ENCODE measurements at regions not wholly inside any gene's neighbourhood (a gene's known extent, or its start where the extent isn't known, plus 50 kb on each side); places are given as distances from the start of the nearest gene placed in this dataset.

DNA sequence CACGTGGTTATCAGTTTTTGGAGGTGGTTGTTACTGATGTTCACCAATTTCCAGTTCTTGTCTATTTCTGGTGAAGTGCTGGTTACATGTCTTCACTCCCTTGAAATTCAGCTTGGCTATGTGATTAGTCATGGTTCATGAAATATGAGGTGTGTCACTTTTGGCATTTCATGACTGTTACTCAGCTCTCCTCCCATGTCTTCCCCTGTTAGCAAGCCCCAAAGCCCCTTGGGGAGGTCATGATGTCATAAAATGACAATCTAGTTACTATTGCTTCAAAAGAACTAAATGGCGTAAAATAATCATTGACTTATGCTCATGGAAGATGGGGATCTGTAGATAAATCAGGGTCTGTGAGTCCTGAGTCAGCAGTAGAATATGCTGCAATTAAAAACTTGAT is 425.1 kb downstream of the SETD4 start:
- no peak for DNase-seq

DNA sequence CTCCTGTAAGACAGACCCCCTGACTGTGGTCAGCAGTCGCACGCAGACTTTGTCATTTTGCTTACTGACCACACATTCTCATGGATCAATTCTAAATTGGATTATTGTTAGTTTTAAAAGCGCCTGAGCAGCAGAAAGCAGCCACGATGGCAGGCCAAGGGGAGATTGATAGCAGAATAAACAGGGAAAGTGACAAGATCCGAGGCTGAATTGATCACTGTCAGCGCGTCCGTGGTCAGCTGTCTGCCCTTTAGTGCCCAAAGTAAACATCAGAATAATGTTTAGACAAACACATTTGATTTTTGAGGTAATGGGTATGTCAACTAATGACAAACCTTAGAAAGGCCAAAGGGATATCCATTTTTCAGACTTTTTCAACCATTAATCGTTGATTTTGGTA is 426.8 kb downstream of the SETD4 start:
- DNase-seq: no peak

DNA sequence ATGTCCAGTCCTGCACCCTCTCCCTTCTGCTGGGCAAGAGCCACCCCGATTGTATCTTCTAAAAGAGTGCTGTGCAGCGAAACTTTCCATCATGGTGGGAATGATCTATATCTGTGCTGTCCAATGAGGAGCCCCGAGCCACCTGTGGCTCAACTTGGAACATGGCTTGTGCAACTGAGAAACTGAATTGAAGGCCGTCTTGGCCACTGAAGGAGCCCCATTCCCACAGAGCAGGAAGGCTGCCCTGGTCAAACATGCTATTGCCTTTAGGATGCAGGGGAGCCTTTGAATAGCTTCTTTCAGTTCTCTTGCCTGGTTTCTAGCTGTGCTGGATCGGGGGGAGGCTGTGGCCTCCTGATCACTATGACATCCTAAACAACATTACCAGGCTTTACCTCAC is 427.6 kb downstream of the SETD4 start:
- DNase-seq: no peak

DNA sequence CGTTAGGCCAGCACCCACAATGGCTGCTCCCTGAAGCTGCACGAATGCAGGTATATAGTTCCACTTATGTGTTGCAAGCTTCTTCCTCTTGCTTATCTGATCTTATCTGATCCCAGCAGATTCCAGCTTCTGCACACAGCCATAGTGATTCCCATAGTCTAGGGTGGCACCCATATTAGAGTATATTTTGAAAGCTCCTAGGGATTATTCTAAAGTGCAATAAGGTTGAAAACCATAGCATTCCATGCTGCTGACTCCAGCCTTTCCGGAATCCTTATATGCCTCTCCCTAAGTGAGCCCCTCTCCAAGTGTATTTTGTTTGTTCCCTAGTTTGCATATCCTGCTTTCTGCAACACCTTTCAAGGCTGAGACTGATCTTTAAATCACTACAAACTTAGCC is 432.0 kb downstream of the SETD4 start:
- DNase-seq: no peak

DNA sequence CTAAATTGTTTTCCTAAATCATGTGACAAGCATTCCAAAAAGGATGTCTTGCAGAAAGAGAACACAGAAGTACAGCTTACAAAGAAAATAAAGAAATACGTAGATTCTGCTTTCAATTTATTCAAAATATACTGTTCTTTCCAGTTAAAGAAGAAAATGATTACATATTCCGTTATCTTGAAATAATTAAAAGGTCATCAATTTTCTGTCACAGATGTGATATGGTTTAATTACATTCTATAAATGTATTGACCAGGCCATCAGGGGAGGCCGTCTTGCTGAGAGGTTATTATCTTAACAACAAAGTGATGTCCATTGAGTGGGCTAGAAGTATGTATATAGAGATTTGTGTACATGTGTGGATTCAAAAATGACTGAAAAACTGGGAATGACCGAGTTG is 432.9 kb downstream of the SETD4 start:
- DNase-seq: no peak

DNA sequence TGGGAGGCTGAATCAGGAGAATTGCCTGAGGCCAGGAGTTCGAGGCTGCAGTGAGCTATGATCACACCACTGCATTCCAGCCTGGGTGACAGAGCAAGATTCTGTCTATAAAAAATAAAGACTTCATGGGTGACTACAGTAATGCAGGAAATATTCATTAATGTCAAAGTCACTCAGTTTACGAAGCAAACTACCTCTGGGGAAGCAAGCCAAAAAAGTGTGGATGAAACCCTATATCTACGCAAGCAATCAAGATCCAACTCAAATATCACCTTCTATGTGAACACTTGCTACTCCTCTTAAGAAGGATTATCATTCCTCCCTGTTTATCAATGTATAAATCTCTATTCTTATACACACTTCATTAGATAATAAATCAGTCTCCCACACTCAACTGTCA is 434.8 kb downstream of the SETD4 start:
- no peak for DNase-seq

DNA sequence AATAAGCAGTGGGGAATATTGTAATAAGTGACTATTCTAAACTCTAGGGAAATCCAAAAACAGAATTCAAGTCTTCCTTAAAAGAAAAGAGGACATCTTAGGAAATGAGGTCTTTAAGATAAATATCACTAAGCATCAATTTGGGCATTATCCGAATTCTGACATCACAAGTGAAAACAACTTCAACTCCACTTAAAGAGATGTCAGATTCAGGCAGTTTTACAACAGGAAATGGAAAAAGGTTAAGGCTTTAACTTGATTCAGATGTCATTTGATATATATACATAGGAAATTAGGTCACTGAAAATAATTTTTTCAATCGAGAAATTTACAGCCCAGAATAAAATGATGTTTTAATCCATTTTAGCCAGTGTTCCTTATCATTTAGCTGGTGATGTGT is 435.4 kb downstream of the SETD4 start:
- no peak for DNase-seq

DNA sequence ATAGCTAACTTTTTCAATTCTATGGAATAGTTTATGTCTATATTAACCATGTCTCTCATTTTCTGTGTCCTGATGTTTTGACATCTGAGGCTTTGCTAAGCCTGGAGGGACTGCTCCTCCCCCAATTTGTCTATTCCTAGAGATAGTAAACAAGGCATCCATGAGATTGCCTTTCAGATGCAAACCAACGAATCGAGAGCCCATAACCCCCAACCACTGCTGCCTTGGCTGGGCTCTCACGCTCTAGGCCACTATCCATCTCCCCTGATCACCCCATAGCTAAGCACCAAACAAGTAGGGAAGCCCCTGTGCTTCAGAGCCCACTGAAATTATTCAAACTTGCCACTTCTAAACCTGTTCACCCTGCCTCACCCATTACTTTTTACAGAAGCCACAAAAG is 437.7 kb downstream of the SETD4 start:
- DNase-seq: no peak

DNA sequence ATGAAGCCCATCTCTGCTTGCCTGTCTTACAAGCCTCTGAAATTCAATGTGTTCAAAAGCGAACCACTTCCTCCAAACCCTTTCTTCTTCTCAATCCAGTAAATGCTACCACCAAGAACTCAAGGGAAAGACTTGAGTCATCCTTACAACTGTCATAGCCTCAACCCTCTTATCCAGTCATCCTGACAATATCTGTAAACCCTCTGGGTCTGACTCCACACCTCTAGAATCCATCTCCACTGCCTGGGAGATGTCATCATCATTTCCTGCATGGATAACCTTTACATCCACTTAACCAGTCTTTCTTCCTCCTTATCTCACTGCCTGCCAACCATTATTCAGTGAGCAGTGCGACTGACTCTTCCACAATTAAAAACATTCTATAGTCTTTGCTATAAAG is 441.1 kb downstream of the SETD4 start:
- no peak for DNase-seq

DNA sequence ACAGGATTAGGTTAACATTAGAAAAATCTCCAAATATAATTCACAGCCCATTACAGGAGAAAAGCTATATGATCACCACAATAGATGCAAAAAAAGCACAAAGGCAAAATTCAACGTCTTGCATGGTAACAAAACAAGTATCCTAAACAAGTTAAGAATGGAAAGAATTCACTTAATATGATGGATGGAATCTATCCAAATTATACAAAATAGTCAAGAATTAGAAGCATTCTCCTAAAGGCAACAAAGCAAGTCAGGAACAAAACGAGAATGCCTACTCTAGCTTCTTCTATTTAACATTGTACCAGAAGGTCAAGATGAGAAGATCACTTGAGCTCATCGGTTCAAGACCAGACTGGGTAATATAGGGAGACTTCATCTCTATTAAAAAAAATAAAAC is 442.8 kb downstream of the SETD4 start:
- DNase-seq: no peak

DNA sequence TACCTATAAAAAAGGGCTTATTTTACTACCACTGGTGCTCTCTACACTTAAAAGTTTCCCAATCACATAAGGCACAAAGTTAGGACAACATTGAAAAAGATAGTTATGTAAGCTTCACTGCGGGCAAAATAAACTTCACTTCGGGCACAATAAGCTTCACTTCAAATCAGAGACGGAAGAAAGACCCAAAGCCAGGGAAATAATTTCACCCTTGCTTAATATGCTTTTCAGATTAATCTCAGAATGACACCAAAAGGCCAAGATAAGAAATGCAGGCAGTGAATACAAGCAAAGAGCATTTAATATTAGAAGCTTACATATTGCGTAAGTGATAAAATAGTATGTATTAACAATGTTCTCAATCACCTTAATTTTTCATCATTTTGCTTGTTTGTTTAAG is 444.2 kb downstream of the SETD4 start:
- DNase-seq: no peak

DNA sequence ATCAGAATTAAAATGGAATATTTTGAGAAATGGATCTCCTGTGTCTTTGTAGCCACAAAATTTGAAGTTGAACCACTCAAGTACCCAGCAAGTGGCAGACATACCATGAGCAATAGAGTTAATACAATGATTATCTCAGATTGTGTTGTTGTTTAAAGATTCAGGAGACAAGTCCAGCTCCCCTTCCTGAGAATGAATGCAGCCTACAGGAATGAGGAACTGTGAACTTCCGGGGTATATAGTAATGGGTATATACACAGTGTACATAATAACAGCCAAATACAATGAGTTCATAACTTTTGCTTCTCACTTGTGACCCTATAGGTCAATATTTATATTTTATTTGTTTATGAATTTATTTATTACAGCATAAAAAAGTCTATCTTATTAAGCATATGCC is 445.0 kb downstream of the SETD4 start:
- no peak for DNase-seq

DNA sequence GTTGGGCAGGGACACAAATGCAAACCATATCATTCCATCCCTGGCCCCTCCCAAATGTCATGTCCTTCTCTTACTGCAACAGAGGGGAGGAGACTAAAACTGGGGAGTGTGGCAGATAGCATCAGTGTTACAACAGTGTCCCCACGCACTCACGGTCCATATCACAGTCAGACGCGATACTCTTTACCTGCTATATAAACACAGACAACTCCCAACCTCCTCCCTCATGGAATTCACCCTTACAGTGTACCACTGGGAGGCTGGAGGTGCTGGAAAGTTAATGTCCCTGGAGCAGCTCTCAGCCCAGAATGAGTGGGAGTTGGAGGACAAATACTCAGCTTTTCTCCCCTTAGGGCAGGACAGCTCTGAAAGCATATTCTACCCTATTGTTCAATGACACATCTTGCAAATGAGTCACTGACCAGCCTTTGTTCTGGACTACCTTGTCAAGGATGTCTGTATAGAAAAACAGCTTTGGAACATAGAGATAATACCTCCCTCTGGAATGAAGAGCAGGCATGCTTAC is 445.9 kb downstream of the SETD4 start:
- DNase-seq: no peak

DNA sequence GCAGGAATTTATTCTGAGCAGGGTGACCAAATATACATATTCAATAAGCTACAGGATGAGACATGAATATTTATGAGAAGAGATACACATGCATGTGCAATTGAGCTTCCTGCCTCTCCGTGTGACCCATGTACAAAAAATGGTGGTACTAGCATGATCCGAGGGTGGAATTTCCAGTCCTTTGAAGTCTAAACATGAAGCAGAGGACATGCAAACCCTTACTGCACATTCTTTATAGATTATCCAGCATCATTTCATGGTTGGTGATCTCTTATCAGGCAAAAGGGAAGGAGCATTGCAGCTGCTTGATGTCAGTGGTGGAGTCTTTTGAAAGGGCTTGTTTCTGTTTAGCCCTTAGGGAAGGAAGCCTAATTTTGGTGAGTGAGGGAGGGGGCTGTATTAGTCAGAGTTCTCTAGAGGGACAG is 448.6 kb downstream of the SETD4 start:
- DNase-seq: no peak

DNA sequence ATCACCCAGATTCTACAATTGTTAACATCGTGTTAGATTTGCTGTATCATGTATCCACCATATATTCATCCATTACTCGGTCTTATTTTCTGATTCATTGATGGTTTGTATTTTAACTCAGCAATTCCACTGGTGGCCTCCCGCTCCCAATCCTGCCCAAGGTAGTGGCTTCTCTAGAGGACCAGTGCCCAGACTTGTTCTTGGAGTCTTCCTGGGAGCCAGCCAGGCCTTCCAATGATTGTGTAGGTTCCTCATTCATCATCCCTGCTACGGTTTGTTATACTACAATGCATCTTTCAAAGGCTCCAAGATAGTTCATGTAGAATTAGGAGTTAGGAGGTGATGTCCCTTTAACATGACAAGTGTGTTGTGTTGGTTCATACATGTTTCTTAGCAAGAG is 451.1 kb downstream of the SETD4 start:
- no peak for DNase-seq

DNA sequence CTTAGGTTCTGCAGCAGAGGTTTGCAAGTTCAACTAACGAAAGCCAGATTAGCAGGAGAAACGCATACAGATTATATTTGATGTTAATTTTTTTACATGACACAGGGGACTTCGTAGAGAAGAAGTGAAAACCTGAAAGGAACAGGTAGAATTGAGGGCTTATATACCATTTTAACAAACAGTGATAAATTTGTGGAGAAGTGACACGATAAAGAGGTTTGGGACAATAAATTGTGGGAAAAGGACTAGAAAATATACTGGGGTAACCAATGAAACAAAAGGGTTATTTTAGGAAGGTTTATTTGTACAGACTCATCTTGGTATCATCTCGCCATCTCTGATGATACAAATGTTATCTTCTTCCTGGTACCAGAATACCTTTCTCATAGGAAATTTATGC is 452.9 kb downstream of the SETD4 start:
- no peak for DNase-seq

DNA sequence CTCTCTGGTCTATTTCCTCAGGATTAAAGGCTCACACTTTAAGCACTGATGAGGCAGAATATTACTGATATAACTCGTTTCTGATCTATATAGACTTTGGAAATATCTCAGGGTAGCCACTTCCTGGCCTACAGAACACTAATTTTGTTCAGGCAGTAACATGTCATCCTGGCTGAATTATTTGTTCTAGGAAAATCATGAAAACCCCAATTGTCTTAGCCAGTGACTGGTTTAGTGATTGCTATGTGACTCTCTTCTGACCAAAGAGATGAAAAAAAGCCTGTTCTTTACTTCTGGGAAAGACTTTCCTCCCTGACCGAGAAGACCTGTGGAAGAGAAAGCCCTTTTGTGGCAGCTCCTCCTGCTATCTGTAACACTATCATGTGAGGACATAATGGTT is 453.7 kb downstream of the SETD4 start:
- no peak for DNase-seq

DNA sequence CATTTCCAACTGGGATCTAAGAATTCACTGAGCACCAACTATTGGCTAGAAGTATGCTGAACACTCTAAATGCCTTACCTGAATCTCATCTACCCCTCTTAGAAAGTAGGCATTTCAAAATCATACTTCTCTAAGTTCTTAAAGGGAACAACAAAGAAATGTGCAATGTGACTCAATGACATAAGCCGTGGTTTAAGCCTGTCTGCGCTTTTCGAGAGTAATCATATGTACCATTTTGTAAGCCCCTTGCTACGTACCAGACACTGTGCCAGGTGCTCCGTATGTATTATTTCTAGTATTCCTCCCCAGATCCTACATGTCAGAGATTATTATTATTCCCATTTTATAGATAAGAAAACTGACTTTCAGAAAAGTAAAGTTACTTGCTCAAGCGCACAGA is 454.2 kb downstream of the SETD4 start:
- DNase-seq: no peak

DNA sequence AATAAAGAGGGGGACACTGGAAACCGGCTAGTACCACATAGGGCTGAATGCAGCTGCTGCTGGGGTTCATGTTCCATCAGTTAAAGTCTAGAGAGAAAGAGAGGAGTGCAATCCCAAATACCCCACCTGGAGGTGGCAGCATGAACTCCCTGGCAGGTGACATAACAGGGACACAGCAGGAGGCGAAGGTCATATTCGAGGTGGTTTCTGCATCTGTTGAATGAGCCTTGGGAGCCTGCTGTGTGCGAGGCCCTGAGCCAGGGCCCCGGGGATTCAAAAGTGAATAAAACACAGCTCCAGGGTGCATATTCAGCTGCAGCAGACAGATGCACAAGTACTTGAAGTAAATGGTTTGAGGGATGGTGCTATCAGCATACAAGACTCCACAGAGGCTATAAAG is 456.8 kb downstream of the SETD4 start:
- DNase-seq: no peak

DNA sequence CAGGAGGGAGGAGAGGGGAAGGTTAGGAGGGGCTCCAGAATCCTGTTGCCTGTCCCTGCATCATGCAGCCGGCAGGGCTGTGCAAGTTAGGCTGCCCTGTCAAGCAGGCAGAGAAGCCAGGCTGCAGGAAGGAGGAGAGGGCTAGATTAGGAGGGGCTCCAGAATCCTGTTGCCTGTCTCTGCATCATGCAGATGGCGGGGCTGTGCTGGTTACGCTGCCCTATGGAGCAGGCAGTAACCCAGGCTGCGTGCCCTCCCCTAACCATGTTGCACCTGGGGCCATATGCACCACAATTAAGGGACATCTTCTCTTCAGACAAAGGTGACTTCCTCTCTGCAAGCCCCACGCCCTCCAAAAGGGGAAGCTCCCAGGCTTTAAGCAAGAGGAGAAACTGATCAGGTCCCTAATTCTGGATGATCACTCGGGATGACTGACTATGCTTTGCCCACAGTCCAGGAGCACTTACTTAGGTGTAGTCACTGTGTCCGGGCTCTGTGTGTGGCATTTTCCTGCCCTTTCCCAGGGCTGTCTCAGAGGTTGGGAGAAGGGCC is 457.4 kb downstream of the SETD4 start:
- no peak for DNase-seq

DNA sequence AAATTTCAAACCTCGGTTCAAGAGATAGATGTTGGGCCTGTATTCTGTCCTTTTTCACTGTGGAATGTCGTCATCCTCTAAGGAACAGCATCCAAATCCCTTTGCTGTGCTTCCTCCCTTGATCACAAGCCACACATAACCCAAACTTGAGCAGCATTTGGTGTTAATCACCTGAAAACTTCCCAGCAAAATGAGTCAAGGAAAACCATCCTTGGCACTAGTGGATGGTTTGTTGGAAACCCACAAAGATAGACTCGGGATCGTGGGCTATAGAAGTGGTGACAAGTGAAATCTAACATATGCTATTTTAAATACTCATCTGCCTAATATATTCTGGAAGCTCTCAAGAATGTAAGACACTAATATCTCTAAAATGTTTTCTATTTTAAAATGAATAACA is 459.1 kb downstream of the SETD4 start:
- no peak for DNase-seq

DNA sequence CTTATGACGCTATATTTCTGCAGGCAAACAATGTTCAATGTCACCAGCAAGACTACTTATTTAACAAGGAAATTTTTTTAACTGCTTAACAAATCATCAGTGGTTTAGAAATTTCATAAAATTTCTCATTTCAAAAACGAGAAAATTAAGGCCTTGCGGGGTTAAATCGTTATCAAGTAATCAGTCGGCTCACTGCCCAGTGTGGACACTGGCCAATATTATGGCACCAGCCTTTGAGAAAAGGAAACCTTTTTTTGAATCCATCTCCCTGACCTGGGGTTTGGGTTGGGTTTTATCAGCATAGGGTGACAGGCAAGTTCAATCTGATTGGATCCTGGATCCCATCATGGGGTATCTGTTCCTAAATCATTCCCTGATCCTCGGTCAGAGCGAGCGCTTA is 461.2 kb downstream of the SETD4 start:
- no peak for DNase-seq

DNA sequence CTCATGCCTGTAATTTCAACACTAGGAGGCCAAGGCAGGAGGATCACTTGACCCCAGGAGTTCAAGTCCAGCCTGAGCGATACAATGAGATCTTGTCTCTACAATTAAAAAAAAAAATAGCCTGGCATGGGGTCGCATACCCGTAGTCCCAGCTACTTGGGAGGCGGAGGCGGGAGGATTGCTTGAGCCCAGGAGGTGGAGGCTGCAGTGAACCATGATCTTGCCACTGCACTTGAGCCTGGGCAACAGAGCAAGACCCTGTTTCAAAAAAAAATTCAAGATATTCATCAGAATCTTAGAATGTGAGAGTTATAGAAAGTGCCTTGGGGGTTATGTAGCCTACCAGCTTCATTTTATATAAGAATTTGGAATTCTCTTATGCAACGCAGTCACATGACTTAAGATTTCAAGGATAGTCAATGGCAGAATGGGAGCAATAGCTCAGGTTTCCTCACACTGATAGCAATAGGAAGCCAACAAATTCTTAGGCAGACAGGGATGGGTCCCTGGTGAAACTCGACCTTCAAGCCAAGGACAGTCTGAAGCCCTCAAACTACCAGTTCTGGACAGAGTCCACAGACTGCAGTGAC is 462.5 kb downstream of the SETD4 start:
- DNase-seq: no peak

DNA sequence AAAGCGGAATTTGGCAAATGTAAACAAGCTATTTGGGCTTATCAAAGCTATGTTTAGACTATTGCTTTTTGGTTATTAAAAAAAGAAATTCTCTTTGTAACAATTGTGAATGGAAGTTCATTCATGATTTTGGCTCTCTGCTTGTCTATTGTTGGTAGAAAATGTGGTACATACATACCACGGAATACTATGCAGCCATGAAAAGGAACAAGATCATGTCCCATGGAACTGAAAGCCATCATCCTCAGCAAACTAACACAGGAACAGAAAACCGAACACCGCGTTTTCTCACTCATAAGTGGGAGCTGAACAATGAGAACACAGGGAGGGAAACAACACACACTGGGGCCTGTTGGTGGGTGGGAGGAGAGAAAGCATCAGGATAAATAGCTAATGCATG is 465.4 kb downstream of the SETD4 start:
- no peak for DNase-seq

DNA sequence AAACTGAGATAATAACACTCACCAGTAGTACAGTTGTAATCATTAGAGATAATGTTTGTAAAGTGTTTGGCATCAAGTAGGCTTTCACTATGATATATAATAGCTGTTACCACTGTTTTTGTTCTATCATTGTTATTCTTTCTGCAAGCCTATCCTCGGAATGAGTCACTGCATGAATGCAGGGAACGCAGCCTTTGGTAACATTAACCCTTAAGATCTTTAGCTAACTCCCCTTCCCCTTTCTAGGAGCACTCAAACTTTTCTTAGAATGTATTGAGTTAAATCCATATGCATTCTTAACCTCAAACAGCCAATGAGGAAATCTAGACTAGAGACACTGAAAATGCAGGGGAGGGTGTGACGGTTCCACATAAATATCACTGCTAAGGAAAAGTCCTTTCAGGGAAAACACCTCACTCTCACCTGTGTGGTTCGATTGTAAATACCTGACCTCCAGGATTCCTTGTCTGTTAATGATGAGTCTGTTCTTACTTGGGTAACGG is 467.3 kb downstream of the SETD4 start:
- no peak for DNase-seq
